HEK293T (cell line): ENCODE measurements at regions not wholly inside any gene's neighbourhood (a gene's known extent, or its start where the extent isn't known, plus 50 kb on each side); places are given as distances from the start of the nearest gene placed in this dataset.

ENCODE experiments used
- FOXA1 ChIP-seq: fragments of 450-650 bp; IDR thresholded peaks from 2 replicates; pipeline ENCODE4 v1.6.1; 2016; ENCODE audit warnings: mild to moderate bottlenecking
- TF ChIP-seq, protein P1 (sequence below): fragments of 450-650 bp; IDR thresholded peaks from 2 replicates; pipeline ENCODE4 v1.6.1; 2016

DNA sequence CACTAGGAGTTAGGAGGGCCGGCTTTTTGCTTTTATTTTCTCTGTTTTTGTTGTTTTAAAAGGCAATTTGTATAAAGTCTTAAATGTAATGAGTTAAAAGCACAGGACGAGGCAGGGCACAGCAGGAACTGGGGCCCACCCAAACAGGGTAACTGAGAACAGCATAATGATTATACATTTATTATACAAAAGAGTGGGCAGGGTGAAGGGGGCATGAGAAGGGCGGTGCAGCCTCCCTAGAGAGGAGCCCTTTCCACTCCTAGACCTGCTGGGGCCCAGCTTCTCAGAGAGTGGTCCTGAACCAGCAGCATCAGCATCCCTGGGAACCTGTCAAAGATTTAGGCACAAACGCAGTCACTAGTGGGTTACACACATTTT is 438.0 kb downstream of the AGTPBP1 start:
- TF ChIP-seq, protein P1, sequence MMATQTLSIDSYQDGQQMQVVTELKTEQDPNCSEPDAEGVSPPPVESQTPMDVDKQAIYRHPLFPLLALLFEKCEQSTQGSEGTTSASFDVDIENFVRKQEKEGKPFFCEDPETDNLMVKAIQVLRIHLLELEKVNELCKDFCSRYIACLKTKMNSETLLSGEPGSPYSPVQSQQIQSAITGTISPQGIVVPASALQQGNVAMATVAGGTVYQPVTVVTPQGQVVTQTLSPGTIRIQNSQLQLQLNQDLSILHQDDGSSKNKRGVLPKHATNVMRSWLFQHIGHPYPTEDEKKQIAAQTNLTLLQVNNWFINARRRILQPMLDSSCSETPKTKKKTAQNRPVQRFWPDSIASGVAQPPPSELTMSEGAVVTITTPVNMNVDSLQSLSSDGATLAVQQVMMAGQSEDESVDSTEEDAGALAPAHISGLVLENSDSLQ, result no peak
- no peak for TF ChIP-seq FOXA1
